GM12864 (cell line): ENCODE measurements at regions not wholly inside any gene's neighbourhood (a gene's known extent, or its start where the extent isn't known, plus 50 kb on each side); places are given as distances from the start of the nearest gene placed in this dataset.
"Not testable (repeated sequence)": the region's sequence is repeated elsewhere in the genome, so short reads cannot be mapped to it uniquely, and the experiment has no call there.

Experiments
- DNase-seq: peaks from one replicate; pipeline ENCODE4 v3.0.0-alpha.2; 2011; ENCODE audit warnings: low read depth
- H3K4me3 ChIP-seq: 2 replicates; pipeline ENCODE4 v1.5.1; 2011; ENCODE audit warnings: mild to moderate bottlenecking, low read depth, low read length, control low read depth
- TF ChIP-seq, protein P1 (sequence below): IDR thresholded peaks from 2 replicates; pipeline ENCODE4 v1.5.1; 2011; ENCODE audit warnings: low read depth, mild to moderate bottlenecking, moderate library complexity, low read length, control low read depth, inconsistent platforms; ENCODE audit errors: missing control alignments

DNA sequence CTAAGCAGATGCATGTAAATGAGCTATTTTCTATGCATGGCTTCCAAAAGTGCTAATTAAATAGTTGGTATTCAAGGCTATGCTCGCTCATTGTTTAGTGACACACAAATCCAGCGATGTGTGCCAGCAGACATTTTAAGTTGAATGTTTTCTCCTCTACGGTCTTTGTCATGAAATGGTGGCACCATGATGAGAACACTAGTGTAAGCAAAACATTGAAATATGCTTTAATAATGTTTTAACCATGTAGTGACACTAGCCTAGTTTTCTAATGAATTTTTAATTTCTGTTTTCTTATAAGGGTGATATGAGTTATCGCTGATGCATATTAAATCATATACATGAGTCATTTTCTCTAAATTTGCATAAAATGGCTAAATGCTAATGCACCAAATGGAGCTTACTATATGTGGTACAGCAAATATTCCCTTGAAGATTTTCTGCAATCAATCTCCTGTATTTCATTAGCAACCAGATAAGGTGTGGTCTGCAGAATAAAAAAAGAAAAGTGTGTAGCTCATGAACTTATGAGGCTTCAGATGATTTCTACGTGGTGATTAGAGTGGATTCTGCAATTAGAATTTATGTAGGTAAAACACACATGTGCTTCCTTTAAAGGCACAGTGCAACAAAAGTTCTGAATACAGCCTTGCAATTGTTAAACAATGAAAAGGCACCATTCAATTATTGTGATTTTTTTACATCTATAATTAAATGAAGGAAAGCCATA lies 226.6 kb downstream of the MEF2C start:
- H3K4me3 ChIP-seq: no peak overlapping the region
- TF ChIP-seq, protein P1, sequence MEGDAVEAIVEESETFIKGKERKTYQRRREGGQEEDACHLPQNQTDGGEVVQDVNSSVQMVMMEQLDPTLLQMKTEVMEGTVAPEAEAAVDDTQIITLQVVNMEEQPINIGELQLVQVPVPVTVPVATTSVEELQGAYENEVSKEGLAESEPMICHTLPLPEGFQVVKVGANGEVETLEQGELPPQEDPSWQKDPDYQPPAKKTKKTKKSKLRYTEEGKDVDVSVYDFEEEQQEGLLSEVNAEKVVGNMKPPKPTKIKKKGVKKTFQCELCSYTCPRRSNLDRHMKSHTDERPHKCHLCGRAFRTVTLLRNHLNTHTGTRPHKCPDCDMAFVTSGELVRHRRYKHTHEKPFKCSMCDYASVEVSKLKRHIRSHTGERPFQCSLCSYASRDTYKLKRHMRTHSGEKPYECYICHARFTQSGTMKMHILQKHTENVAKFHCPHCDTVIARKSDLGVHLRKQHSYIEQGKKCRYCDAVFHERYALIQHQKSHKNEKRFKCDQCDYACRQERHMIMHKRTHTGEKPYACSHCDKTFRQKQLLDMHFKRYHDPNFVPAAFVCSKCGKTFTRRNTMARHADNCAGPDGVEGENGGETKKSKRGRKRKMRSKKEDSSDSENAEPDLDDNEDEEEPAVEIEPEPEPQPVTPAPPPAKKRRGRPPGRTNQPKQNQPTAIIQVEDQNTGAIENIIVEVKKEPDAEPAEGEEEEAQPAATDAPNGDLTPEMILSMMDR: no peak
- DNase-seq: no peak

DNA sequence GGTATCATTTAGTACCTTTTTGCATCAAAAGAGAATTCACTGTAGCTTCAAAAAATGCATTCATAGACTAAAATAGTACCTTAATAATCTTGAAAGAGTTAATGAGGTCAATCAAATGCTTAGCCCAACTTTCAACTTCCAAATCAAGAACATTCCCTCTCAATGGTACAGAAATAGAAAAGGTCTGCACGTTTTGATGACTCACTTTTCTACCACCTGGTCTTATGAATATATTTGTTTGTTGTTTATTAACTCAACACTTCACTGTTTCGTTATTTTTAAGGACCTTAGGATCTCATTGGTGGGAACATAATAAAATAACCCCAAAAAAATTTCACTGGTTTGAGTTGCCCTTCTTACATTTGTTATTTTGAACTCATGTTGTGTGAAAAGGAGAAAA lies 229.5 kb downstream of the MEF2C start:
- H3K4me3 ChIP-seq: no peak overlapping the region
- TF ChIP-seq, protein P1: no peak
- no peak for DNase-seq

DNA sequence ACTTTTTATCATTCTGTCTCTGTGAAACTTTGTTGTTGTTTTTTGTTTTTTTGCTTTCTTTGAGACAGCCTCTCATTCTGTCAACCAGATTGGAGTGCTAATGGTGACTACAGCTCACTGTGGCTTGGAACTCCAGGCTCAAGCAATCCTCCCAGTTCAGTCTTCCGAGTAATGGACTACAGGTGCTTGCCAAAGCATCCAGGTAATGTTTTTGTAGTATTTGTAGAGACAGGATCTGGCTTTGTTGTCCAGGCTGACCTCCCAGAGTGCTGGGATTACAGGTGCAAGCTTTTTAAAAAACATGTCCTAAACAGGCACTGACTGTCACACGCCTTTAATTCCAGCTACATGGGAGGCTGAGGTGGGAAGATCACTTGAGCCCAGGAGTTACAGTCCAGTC lies 235.1 kb downstream of the MEF2C start:
- no peak overlapping the region for H3K4me3 ChIP-seq
- DNase-seq: no peak
- TF ChIP-seq, protein P1: no peak

DNA sequence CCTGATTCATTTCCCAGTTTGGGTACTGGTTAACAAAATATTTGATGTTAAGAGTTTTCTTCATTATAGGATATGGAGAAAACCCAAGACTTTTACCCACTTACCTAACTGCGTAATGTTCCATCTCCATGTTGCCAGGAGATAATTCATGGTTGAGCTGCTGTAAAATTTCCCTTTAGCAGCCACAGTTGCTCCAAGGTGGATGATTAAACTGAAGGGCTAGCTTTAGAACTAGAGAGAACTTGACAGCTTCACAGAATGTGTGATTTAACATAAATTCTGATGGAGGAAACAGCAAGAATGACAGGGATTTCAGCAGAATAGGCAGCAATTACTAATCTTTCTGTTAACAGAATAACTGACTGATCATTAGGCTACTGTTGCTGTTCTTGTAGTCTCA lies 236.1 kb downstream of the MEF2C start:
- TF ChIP-seq, protein P1: no peak
- no peak overlapping the region for H3K4me3 ChIP-seq
- no peak for DNase-seq

DNA sequence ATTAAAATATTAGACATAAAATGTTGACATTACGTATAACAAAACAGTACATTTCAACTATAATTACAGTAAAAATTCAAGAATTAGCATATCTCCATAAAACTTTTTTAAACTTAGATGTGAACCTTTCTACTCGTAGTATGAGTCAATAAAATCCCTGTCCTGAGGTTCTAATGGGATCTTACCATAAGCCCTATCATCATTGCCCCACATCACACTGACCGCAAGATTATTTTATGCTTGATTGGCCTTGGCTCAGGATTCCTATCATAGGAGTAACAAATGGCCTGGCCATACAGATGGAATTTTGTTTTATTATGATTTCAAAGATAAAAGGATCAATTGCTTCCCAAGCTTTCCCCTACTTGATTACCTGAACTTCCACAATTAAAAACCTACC lies 238.3 kb downstream of the MEF2C start:
- no peak for DNase-seq
- TF ChIP-seq, protein P1: no peak
- no peak overlapping the region for H3K4me3 ChIP-seq

DNA sequence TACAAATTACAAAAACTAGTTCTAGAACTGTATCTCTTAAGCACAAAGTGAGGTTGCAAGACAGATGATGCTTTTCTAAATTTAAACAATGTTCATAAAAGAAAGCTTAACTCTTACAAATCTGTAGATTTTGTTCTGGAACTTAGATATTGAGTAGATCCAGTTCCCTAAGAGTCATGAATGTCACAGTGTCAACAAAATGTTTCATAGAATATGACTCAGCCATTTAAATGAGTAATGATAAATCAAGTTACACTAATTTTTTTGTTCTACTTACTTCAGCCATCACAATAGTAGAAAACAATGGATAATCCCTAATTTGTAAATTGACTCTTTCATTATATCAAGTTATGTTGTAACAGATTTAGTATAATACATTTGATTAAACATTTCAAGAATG lies 239.7 kb downstream of the MEF2C start:
- H3K4me3 ChIP-seq: no peak overlapping the region
- TF ChIP-seq, protein P1: no peak
- DNase-seq: no peak

DNA sequence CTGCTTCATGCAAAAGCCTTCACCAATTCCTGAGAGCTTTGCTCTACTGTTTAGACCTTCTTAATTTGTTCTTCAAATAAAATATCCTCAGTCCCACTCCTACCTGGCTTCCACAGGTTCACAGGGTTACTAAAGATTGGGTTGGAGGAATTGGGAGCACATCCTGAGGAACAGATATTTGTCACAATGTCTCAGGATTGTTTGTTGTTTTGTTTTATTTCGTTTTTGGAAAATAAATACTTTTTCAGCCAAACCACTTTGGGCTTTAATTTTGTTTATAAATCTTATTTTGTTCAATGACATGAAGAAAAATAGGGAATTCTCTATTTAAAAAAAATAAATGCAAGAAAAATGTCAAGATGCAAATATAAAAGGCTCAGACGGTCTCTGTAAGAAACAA lies 249.0 kb downstream of the MEF2C start:
- no peak overlapping the region for H3K4me3 ChIP-seq
- TF ChIP-seq, protein P1: no peak
- no peak for DNase-seq

DNA sequence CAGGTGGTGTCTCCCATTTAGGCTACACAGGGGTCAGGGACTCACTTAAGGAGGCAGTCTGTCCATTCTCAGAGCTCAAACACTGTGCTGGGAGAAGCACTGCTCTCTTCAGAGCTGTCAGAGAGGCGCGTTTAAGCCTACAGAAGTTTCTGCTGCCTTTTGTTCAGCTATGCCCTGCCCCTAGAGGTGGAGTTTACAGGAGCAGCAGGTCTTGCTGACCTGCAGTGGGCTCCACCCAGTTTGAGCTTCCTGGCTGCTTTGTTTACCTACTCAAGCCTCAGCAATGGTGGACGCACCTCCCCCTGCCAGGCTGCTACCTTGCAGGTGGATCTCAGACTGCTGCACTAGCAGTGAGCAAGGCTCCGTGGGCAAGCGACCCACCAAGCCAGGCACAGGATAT lies 260.1 kb downstream of the MEF2C start:
- not testable (repeated sequence) for H3K4me3 ChIP-seq, DNase-seq

GRCh38 chr5:88615767-88616166 lies 267.2 kb downstream of the MEF2C start:
- not testable (repeated sequence) for DNase-seq, H3K4me3 ChIP-seq
